Neural progenitor cell (in vitro differentiated cells): ENCODE measurements at regions not wholly inside any gene's neighbourhood (a gene's known extent, or its start where the extent isn't known, plus 50 kb on each side); places are given as distances from the start of the nearest gene placed in this dataset.

Experiments used
- CTCF ChIP-seq: fragments of 200-600 bp; sonication (generic); IDR thresholded peaks from 2 replicates; pipeline ENCODE4 v1.5.1; 2017; ENCODE audit warnings: antibody characterized with exemption, mild to moderate bottlenecking
- EZH2 ChIP-seq: fragments of 200-600 bp; sonication (generic); IDR thresholded peaks from 2 replicates; pipeline ENCODE4 v1.6.1; 2017; ENCODE audit warnings: antibody characterized with exemption, mild to moderate bottlenecking, moderate library complexity
- EZH2phosphoT487 ChIP-seq: fragments of 200-600 bp; sonication (generic); IDR thresholded peaks from 2 replicates; pipeline ENCODE4 v1.6.1; 2017; ENCODE audit warnings: antibody characterized with exemption

DNA sequence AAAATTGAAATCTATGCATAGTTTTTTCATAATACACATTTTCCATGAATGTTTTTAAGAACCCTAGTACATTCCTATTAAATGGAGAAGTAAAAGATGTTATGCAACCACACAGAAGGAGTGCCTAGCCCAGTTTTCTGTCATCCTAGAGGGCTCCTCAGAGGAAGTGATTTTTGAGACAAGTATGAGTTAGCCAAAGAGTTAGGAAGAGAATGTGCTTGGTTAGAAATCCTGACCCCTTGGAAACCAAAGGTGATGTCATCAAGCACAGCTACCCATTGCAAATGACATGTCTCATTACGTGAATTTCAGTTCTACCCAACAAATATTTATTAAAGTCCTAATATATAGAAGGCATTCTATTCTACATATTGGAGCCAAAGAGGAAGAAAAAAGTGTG lies 88.9 kb upstream of the TNFSF4 start:
- TF ChIP-seq CTCF (no peak), EZH2 (no peak), EZH2phosphoT487 (no peak)
